Transverse colon (tissue), 4 donors: ENCODE measurements at regions not wholly inside any gene's neighbourhood (a gene's known extent, or its start where the extent isn't known, plus 50 kb on each side); places are given as distances from the start of the nearest gene placed in this dataset.

Experiments used
- EP300 ChIP-seq: sonication (generic); formaldehyde crosslinking; IDR thresholded peaks from one replicate; pipeline ENCODE4 v1.6.1; 2017; ENCODE audit warnings: antibody characterized with exemption, low read depth
- POLR2A ChIP-seq: fragments of 450-650 bp; IDR thresholded peaks from one replicate; pipeline ENCODE4 v1.6.1; 2016; ENCODE audit warnings: antibody characterized with exemption, mild to moderate bottlenecking, moderate library complexity
- POLR2AphosphoS5 ChIP-seq, 3 donors: sonication (generic); formaldehyde crosslinking; IDR thresholded peaks; one replicate each; pipeline ENCODE4 v1.6.1; 2016; ENCODE audit warnings: antibody characterized with exemption in 3 of 3
- TF ChIP-seq, protein P1 (sequence below), 5 experiments: fragments of 200-600 bp in 3 of 5; fragments of 450-650 bp in 2 of 5; sonication (generic) in 3 of 5; IDR thresholded peaks; 1 replicate in 2 of 5; 2 replicates in 3 of 5; pipeline ENCODE4 v1.5.1; 2016 to 2017; ENCODE audit warnings: antibody characterized with exemption in 5 of 5, inconsistent platforms in 3 of 5, mild to moderate bottlenecking in 2 of 5, moderate library complexity in 1 of 5

DNA sequence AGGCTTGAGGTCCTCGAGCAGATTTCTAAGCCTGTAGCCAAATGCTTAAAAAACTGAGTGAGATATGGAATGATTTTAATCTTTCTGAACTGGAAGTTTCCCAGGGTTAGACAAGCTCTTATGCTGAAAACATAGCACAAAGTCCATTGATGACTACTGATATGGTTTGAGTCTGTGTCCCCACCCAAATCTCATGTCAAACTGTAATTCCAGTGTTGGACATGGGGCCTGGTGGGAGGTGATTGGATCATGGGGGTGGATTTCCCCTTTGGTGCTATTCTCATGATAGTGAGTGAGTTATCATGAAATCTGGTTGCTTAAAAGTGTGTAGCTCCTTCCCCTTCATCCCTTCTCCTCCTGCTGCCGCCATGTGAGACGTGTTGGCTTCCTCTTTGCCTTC is 454.9 kb downstream of the SPRY1 start:
- TF ChIP-seq, protein P1, sequence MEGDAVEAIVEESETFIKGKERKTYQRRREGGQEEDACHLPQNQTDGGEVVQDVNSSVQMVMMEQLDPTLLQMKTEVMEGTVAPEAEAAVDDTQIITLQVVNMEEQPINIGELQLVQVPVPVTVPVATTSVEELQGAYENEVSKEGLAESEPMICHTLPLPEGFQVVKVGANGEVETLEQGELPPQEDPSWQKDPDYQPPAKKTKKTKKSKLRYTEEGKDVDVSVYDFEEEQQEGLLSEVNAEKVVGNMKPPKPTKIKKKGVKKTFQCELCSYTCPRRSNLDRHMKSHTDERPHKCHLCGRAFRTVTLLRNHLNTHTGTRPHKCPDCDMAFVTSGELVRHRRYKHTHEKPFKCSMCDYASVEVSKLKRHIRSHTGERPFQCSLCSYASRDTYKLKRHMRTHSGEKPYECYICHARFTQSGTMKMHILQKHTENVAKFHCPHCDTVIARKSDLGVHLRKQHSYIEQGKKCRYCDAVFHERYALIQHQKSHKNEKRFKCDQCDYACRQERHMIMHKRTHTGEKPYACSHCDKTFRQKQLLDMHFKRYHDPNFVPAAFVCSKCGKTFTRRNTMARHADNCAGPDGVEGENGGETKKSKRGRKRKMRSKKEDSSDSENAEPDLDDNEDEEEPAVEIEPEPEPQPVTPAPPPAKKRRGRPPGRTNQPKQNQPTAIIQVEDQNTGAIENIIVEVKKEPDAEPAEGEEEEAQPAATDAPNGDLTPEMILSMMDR (IDR thresholded peaks at IDR 0.05), result no peak
- TF ChIP-seq POLR2A (no peak), POLR2AphosphoS5 (IDR thresholded peaks at IDR 0.05) (no peak), EP300 (no peak)
